Large intestine (tissue), 3 donors: ENCODE measurements at regions not wholly inside any gene's neighbourhood (a gene's known extent, or its start where the extent isn't known, plus 50 kb on each side); places are given as distances from the start of the nearest gene placed in this dataset.
"Not testable (repeated sequence)": the region's sequence is repeated elsewhere in the genome, so short reads cannot be mapped to it uniquely, and the experiment has no call there.

Source experiments
- DNase-seq, 2 donors: peaks; one replicate each; pipeline versions ENCODE4 v3.0.0 to v3.0.0-alpha.2; 2013
- H3K27ac ChIP-seq: one replicate; pipeline ENCODE4 v1.5.1; 2013; ENCODE audit warnings: low read length
- H3K27me3 ChIP-seq: 2 replicates; pipeline ENCODE4 v1.6.1; 2013; ENCODE audit warnings: low read length; ENCODE audit not compliant: control insufficient read depth, insufficient read depth
- H3K36me3 ChIP-seq: 2 replicates; pipeline ENCODE4 v1.6.1; 2013; ENCODE audit warnings: low read length; ENCODE audit not compliant: control insufficient read depth, insufficient read depth
- H3K4me1 ChIP-seq: one replicate; pipeline ENCODE4 v1.6.1; 2013; ENCODE audit warnings: low read length; ENCODE audit not compliant: control insufficient read depth, insufficient read depth
- H3K4me3 ChIP-seq: one replicate; pipeline ENCODE4 v1.5.1; 2013; ENCODE audit warnings: low read length
- H3K9me3 ChIP-seq: one replicate; pipeline ENCODE4 v1.6.1; 2013; ENCODE audit warnings: mild to moderate bottlenecking, low read depth, low read length, moderate library complexity; ENCODE audit not compliant: control insufficient read depth
- WGBS: methylation state at CpG from one replicate; pipeline ENCODE4 v1.1.5; 2013; ENCODE audit warnings: low lambda C conversion rate; ENCODE audit not compliant: insufficient coverage; 5-methylcytosine and 5-hydroxymethylcytosine counted together

- no peak for DNase-seq
- Histone ChIP-seq H3K27me3 (no peaks in the 10 kb centered on the region), H3K9me3 (no peaks in the 10 kb centered on the region), H3K27ac (no peak overlapping the region), H3K36me3 (no peaks in the 10 kb centered on the region), H3K4me1 (no peaks in the 10 kb centered on the region), H3K4me3 (no peak overlapping the region)
- 100% methylated on average over 1 of the region's 3 CpGs for WGBS
These were observed 118.1 kb upstream of the FN1 start for GRCh38 chr2:215553946-215554345.

- no peaks in the 10 kb centered on the region for H3K36me3 ChIP-seq
- no peak overlapping the region for H3K27ac ChIP-seq
- no peak for DNase-seq
- H3K9me3 ChIP-seq, result no peaks in the 10 kb centered on the region
- no peak overlapping the region for H3K4me3 ChIP-seq
- WGBS, result 100% methylated on average over 1 of the region's 4 CpGs
- no peaks in the 10 kb centered on the region for H3K27me3 ChIP-seq
- no peaks in the 10 kb centered on the region for H3K4me1 ChIP-seq
These were observed 116.3 kb upstream of the FN1 start for GRCh38 chr2:215552144-215552580.

GRCh38 chr2:215550331-215550730, 114.5 kb upstream of the FN1 start:
- Histone ChIP-seq H3K36me3 (no peaks in the 10 kb centered on the region), H3K27ac (no peak overlapping the region), H3K4me1 (no peaks in the 10 kb centered on the region), H3K27me3 (no peaks in the 10 kb centered on the region), H3K9me3 (no peaks in the 10 kb centered on the region), H3K4me3 (no peak overlapping the region)
- WGBS, result 100% methylated on average over 1 of the region's 2 CpGs
- no peak for DNase-seq

- H3K9me3 ChIP-seq, result no peaks in the 10 kb centered on the region
- no peak overlapping the region for H3K27ac ChIP-seq
- H3K4me3 ChIP-seq, result no peak overlapping the region
- no peaks in the 10 kb centered on the region for H3K4me1 ChIP-seq
- H3K27me3 ChIP-seq, result no peaks in the 10 kb centered on the region
- DNase-seq, result no peak
- 86% methylated on average over 2 of the region's 2 CpGs for WGBS
- no peaks in the 10 kb centered on the region for H3K36me3 ChIP-seq
These were observed 112.8 kb upstream of the FN1 start for GRCh38 chr2:215548714-215549113.

GRCh38 chr2:215542690-215543089, 106.8 kb upstream of the FN1 start:
- Histone ChIP-seq H3K36me3 (no peaks in the 10 kb centered on the region), H3K4me3 (no peak overlapping the region), H3K4me1 (no peaks in the 10 kb centered on the region), H3K27me3 (no peaks in the 10 kb centered on the region), H3K27ac (no peak overlapping the region), H3K9me3 (no peaks in the 10 kb centered on the region)
- no peak for DNase-seq

GRCh38 chr2:215540658-215541057, 104.8 kb upstream of the FN1 start:
- WGBS, result 100% methylated on average over 1 of the region's 1 CpG
- no peak for DNase-seq
- H3K9me3 ChIP-seq, result no peaks in the 10 kb centered on the region

GRCh38 chr2:215537611-215538010, 101.7 kb upstream of the FN1 start:
- peaks cover 2% of the 10 kb centered on the region for H3K9me3 ChIP-seq
- no peaks in the 10 kb centered on the region for H3K36me3 ChIP-seq
- no peak for DNase-seq
- no peaks in the 10 kb centered on the region for H3K27me3 ChIP-seq
- no peak overlapping the region for H3K4me3 ChIP-seq
- no peak overlapping the region for H3K27ac ChIP-seq
- no peaks in the 10 kb centered on the region for H3K4me1 ChIP-seq
- 82% methylated on average over 2 of the region's 2 CpGs for WGBS

More at GRCh38 chr2:215540658-215541057, 104.8 kb upstream of the FN1 start:
- no peak overlapping the region for H3K27ac ChIP-seq
- no peaks in the 10 kb centered on the region for H3K4me1 ChIP-seq
- H3K4me3 ChIP-seq, result no peak overlapping the region
- H3K36me3 ChIP-seq, result no peaks in the 10 kb centered on the region
- no peaks in the 10 kb centered on the region for H3K27me3 ChIP-seq

- no peaks in the 10 kb centered on the region for H3K36me3 ChIP-seq
- WGBS, result no CpG with 5 or more reads among the region's 5 CpGs
- H3K9me3 ChIP-seq, result peaks cover 2% of the 10 kb centered on the region
- DNase-seq, result no peak
- H3K4me1 ChIP-seq, result no peaks in the 10 kb centered on the region
- no peak overlapping the region for H3K27ac ChIP-seq
- no peak overlapping the region for H3K4me3 ChIP-seq
- no peaks in the 10 kb centered on the region for H3K27me3 ChIP-seq
These were observed 100.6 kb upstream of the FN1 start for GRCh38 chr2:215536510-215536909.

- DNase-seq, result no peak
- Histone ChIP-seq H3K4me3 (no peak overlapping the region), H3K4me1 (no peaks in the 10 kb centered on the region), H3K36me3 (no peaks in the 10 kb centered on the region), H3K27me3 (no peaks in the 10 kb centered on the region), H3K27ac (no peak overlapping the region), H3K9me3 (peaks cover 2% of the 10 kb centered on the region)
- WGBS, result 0% methylated on average over 1 of the region's 1 CpG
These were observed 99.9 kb upstream of the FN1 start for GRCh38 chr2:215535741-215536140.

- Histone ChIP-seq H3K4me1 (no peaks in the 10 kb centered on the region), H3K27me3 (no peaks in the 10 kb centered on the region), H3K27ac (no peak overlapping the region), H3K9me3 (peaks cover 2% of the 10 kb centered on the region), H3K4me3 (no peak overlapping the region), H3K36me3 (no peaks in the 10 kb centered on the region)
- DNase-seq, result no peak
- 95% methylated on average over 2 of the region's 3 CpGs for WGBS
These were observed 99.3 kb upstream of the FN1 start for GRCh38 chr2:215535125-215535668.

- H3K4me1 ChIP-seq, H3K36me3 ChIP-seq, H3K27me3 ChIP-seq, H3K4me3 ChIP-seq, DNase-seq, H3K27ac ChIP-seq, H3K9me3 ChIP-seq: not testable (repeated sequence)
- no CpG with 5 or more reads among the region's 2 CpGs for WGBS
These were observed 97.8 kb upstream of the FN1 start for GRCh38 chr2:215533716-215534115.
